ENCODE measurements at regions not wholly inside any gene's neighbourhood (a gene's known extent, or its start where the extent isn't known, plus 50 kb on each side); places are given as distances from the start of the nearest gene placed in this dataset.

DNA sequence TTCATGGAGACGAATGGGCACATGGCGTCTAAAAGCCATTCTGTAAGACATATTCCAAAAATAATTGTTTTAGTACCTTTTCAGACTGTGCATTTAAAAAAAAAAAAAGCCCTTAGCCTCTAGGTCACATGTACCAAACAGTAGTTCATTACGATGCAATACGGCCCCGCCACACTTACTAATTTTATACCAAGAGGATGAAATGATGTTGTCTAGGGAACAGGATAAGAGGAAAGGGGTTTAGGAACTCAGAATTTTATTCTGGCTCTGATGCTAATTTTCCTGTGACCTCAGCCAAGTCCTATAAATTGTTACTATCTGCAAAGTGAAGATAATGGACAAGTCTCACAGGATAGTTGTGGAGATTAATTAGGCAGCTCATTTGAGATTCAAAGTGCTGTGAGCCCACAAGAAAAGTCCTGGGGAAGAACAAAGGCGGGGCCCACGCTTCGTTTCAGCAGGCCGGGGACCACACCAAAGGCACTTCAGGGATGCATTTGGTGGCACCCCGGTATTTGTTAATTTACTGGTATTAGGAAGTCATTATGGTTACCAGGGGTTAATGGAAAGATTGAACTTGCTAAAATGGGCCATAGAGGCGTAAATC is 511.1 kb downstream of the IRS2 start:
- Histone ChIP-seq H3K18ac (ENCODE audit: low read depth, low read length) (peak overlapping the region; percentile 74; the same call in 1 of the 2 replicates), H3K27ac (ENCODE audit: insufficient read depth, low read length) (no peak overlapping the region), H4K5ac (ENCODE audit: low read depth, low read length) (peak overlapping the region; percentile 80; the same call in 1 of the 2 replicates), H2AK9ac (replicated peaks; ENCODE audit: low read depth, low read length, poor library complexity) (peak overlapping the region; percentile 11), H4K91ac (ENCODE audit: insufficient read depth, low read depth, low read length) (peak overlapping the region; percentile 92), H3K4me1 (ENCODE audit: control insufficient read depth, insufficient read depth, low read length) (peaks cover 10% of the 10 kb centered on the region; the same call in 1 of the 2 replicates), H3K14ac (replicated peaks; ENCODE audit: low read depth, low read length) (peak overlapping the region; percentile 88), H2AFZ (replicated peaks; ENCODE audit: low read length, poor library complexity) (peak overlapping the region; percentile 18), H3K36me3 (ENCODE audit: control insufficient read depth, insufficient read depth, low read length) (no peaks in the 10 kb centered on the region), H3K9me3 (ENCODE audit: control insufficient read depth, insufficient read depth, low read length) (no peaks in the 10 kb centered on the region), H4K20me1 (ENCODE audit: insufficient read depth, low read length) (no peaks in the 10 kb centered on the region), H2AK5ac (ENCODE audit: low read depth, low read length) (peak overlapping the region; percentile 89), H3K4me3 (ENCODE audit: insufficient read depth, low read depth, low read length) (no peak overlapping the region), H2BK120ac (ENCODE audit: low read depth, low read length) (peak overlapping the region; percentile 96), H2BK20ac (ENCODE audit: low read depth, low read length) (peak overlapping the region; percentile 90), H3K23ac (ENCODE audit: low read depth, low read length) (peak overlapping the region; percentile 95; the same call in 1 of the 2 replicates), H3K9ac (ENCODE audit: low read depth, low read length) (no peak overlapping the region), H3K56ac (ENCODE audit: extremely low read depth, insufficient read depth, low read length) (peak overlapping the region; percentile 69), H3K27me3 (ENCODE audit: control insufficient read depth, insufficient read depth, low read length) (no peaks in the 10 kb centered on the region), H2BK15ac (ENCODE audit: low read depth, low read length) (peak overlapping the region; percentile 77; the same call in 2 of the 3 replicates), H4K8ac (ENCODE audit: low read depth in 2 of 2, low read length in 2 of 2) (peak overlapping the region; percentile 46 to 80), H3K79me1 (ENCODE audit: low read depth in 1 of 2, low read length in 2 of 2) (no peaks in the 10 kb centered on the region), H3K4me2 (ENCODE audit: low read depth, low read length) (no peak overlapping the region), H2BK5ac (ENCODE audit: low read depth, low read length, poor library complexity, severe bottlenecking) (peak overlapping the region; percentile 75), H3K4ac (ENCODE audit: low read depth, low read length) (peak overlapping the region; percentile 96), H3K9me1 (ENCODE audit: insufficient read depth, low read length) (peaks cover 16% of the 10 kb centered on the region)
- no peak for TF ChIP-seq RFX5 (IDR thresholded peaks at IDR 0.05; ENCODE audit: low read depth, low read length)
- TF ChIP-seq BHLHE40 (IDR thresholded peaks at IDR 0.05; ENCODE audit: low read depth, low read length), result no peak
- no peak for TF ChIP-seq MAZ (IDR thresholded peaks at IDR 0.05; ENCODE audit: borderline replicate concordance, low read depth, low read length)
- no peak for TF ChIP-seq SMC3 (IDR thresholded peaks at IDR 0.05; ENCODE audit: low read depth, low read length)
- in situ Hi-C loops (cut with MboI; ENCODE audit: low sequenced_read_pairs), result no loop called here
- ChIA-PET CTCF (interaction anchor here (1.4 kb wide), 1 partner anchor 187 kb away, joined by 3 read pairs; no protein-coding TSS in a partner anchor), POLR2A (ENCODE audit: unreplicated experiment) (no interaction called here)
- no TSS peak for BruUV-seq (replicated peaks)
- no peak for DNase-seq
- dilution Hi-C loops (cut with HindIII; ENCODE audit: low sequenced_read_pairs, unreplicated experiment), result no loop called here
- 94% methylated on average over 4 of the region's 11 CpGs; no CpG with 5 or more reads in 1 of the 2 experiments for WGBS, 2 experiments (ENCODE audit: extremely low coverage in 2 of 2, insufficient read length in 1 of 2)
- ATAC-seq (ENCODE audit: low read depth), result no peak
- intact Hi-C loops (cut with micrococcal nuclease), result no loop called here

All from IMR-90 (cell line).